HepG2 (cell line): ENCODE measurements at regions not wholly inside any gene's neighbourhood (a gene's known extent, or its start where the extent isn't known, plus 50 kb on each side); places are given as distances from the start of the nearest gene placed in this dataset.

Experiments
- KDM1A ChIP-seq: IDR thresholded peaks from 2 replicates; pipeline ENCODE4 v1.6.1; 2016; ENCODE audit warnings: missing compliant biosample characterization
- ZNF230 ChIP-seq: sonication (generic); formaldehyde crosslinking; IDR thresholded peaks from 2 replicates; pipeline ENCODE4 v1.4.0; 2020; ENCODE audit warnings: mild to moderate bottlenecking, missing genetic modification reagents
- ZNF235 ChIP-seq: sonication (generic); formaldehyde crosslinking; IDR thresholded peaks from 2 replicates; pipeline ENCODE4 v1.8.1; 2023; ENCODE audit warnings: mild to moderate bottlenecking, missing genetic modification reagents, borderline replicate concordance
- ZNF333 ChIP-seq: sonication (generic); formaldehyde crosslinking; IDR thresholded peaks from 2 replicates; pipeline ENCODE4 v1.4.0; 2020; ENCODE audit warnings: mild to moderate bottlenecking, missing genetic modification reagents, borderline replicate concordance
- ZNF724P ChIP-seq: sonication (generic); formaldehyde crosslinking; IDR thresholded peaks from 2 replicates; pipeline ENCODE4 v1.8.0; 2022; ENCODE audit warnings: missing genetic modification reagents, borderline replicate concordance
- TF ChIP-seq, protein P1 (sequence below): sonication (generic); formaldehyde crosslinking; IDR thresholded peaks from 2 replicates; pipeline ENCODE4 v1.5.1; 2020; ENCODE audit warnings: mild to moderate bottlenecking, missing genetic modification reagents
- TF ChIP-seq, protein P2 (sequence below), 2 experiments: fragments of 450-650 bp in 1 of 2; sonication (generic) in 1 of 2; formaldehyde crosslinking in 1 of 2; IDR thresholded peaks; 2 replicates each; pipeline versions ENCODE4 v1.6.1 to v1.8.0; 2016 to 2022; ENCODE audit warnings: antibody characterized with exemption in 1 of 2, mild to moderate bottlenecking in 1 of 2, missing genetic modification reagents in 1 of 2
- TF ChIP-seq, protein P3 (sequence below): sonication (generic); formaldehyde crosslinking; IDR thresholded peaks from 2 replicates; pipeline ENCODE4 v1.8.0; 2022; ENCODE audit warnings: missing genetic modification reagents, mild to moderate bottlenecking, inconsistent platforms, borderline replicate concordance

DNA sequence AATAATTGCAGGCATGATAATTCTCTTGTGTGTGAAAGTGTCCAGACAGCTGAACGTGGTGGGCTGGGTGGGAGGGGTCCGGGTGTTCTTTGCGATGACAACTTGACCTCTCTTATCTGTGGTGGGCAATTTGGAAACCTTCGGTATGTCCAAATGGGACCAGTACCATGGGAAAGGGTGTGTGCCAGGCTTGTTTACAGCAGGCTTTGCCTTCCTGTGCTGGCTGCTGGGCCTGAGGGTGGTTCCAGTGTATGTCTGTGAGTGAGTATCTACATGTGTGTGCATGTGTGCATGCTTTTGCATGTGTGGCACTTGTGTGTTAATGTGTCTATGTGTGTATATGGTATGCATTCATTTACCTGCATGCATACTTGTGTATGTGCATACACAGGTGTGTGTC lies 166.4 kb downstream of the GADD45G start (continued):
- TF ChIP-seq, protein P1, sequence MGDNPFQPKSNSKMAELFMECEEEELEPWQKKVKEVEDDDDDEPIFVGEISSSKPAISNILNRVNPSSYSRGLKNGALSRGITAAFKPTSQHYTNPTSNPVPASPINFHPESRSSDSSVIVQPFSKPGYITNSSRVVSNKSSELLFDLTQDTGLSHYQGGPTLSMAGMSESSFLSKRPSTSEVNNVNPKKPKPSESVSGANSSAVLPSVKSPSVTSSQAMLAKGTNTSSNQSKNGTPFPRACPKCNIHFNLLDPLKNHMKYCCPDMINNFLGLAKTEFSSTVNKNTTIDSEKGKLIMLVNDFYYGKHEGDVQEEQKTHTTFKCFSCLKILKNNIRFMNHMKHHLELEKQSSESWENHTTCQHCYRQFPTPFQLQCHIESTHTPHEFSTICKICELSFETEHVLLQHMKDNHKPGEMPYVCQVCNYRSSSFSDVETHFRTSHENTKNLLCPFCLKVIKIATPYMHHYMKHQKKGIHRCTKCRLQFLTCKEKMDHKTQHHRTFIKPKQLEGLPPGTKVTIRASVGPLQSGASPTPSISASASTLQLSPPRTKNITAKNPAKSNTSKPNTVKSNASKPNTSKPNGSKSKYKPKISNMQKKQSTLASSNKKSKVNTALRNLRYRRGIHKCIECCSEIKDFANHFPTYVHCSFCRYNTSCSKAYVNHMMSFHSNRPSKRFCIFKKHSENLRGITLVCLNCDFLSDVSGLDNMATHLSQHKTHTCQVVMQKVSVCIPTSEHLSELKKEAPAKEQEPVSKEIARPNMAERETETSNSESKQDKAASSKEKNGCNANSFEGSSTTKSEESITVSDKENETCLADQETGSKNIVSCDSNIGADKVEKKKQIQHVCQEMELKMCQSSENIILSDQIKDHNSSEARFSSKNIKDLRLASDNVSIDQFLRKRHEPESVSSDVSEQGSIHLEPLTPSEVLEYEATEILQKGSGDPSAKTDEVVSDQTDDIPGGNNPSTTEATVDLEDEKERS = no peak
- TF ChIP-seq ZNF235 (no peak), ZNF230 (CRISPR knock-in tag) (no peak), KDM1A (no peak), ZNF724P (CRISPR knock-in tag) (no peak), ZNF333 (CRISPR knock-in tag) (no peak)
- TF ChIP-seq, protein P2, sequence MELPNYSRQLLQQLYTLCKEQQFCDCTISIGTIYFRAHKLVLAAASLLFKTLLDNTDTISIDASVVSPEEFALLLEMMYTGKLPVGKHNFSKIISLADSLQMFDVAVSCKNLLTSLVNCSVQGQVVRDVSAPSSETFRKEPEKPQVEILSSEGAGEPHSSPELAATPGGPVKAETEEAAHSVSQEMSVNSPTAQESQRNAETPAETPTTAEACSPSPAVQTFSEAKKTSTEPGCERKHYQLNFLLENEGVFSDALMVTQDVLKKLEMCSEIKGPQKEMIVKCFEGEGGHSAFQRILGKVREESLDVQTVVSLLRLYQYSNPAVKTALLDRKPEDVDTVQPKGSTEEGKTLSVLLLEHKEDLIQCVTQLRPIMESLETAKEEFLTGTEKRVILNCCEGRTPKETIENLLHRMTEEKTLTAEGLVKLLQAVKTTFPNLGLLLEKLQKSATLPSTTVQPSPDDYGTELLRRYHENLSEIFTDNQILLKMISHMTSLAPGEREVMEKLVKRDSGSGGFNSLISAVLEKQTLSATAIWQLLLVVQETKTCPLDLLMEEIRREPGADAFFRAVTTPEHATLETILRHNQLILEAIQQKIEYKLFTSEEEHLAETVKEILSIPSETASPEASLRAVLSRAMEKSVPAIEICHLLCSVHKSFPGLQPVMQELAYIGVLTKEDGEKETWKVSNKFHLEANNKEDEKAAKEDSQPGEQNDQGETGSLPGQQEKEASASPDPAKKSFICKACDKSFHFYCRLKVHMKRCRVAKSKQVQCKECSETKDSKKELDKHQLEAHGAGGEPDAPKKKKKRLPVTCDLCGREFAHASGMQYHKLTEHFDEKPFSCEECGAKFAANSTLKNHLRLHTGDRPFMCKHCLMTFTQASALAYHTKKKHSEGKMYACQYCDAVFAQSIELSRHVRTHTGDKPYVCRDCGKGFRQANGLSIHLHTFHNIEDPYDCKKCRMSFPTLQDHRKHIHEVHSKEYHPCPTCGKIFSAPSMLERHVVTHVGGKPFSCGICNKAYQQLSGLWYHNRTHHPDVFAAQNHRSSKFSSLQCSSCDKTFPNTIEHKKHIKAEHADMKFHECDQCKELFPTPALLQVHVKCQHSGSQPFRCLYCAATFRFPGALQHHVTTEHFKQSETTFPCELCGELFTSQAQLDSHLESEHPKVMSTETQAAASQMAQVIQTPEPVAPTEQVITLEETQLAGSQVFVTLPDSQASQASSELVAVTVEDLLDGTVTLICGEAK (IDR thresholded peaks at IDR 0.05) = no peak
- TF ChIP-seq, protein P2 (CRISPR knock-in tag; IDR thresholded peaks at IDR 0.05) = no peak
- TF ChIP-seq, protein P3, sequence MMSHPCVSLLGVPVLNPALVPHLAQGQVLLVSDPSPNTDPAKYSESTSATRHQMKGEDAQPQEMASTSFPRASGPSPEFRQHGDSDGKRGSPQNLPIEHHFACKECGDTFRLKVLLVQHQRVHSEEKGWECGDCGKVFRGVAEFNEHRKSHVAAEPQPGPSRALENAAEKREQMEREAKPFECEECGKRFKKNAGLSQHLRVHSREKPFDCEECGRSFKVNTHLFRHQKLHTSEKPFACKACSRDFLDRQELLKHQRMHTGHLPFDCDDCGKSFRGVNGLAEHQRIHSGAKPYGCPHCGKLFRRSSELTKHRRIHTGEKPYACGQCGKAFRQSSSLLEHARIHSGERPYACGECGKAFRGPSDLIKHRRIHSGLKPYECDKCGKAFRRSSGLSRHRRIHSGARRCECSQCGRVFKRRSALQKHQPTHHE (CRISPR knock-in tag) = no peak
